HG02870 (cell line): ENCODE measurements at regions not wholly inside any gene's neighbourhood (a gene's known extent, or its start where the extent isn't known, plus 50 kb on each side); places are given as distances from the start of the nearest gene placed in this dataset.
"Not testable (repeated sequence)": the region's sequence is repeated elsewhere in the genome, so short reads cannot be mapped to it uniquely, and the experiment has no call there.

Source experiments
- ATAC-seq: cut with Tn5 transposase; IDR thresholded peaks from one replicate; pipeline ENCODE4 v1.9.1; 2021; ENCODE audit warnings: mild to moderate bottlenecking, moderate library complexity; ENCODE audit not compliant: unreplicated experiment

- ATAC-seq: not testable (repeated sequence)
Observed at GRCh38 chr4:3380336-3380735, 61.4 kb upstream of the HGFAC start.

- not testable (repeated sequence) for ATAC-seq
Observed at GRCh38 chr4:3381208-3381607, 60.6 kb upstream of the HGFAC start.

GRCh38 chr4:3382251-3382650 is 59.5 kb upstream of the HGFAC start:
- ATAC-seq: no peak

- ATAC-seq: no peak
Observed at GRCh38 chr4:3384391-3384770, 57.4 kb upstream of the HGFAC start.

GRCh38 chr4:3384771-3385710 is 56.7 kb upstream of the HGFAC start:
- ATAC-seq: no peak

GRCh38 chr4:3385711-3386420 is 55.9 kb upstream of the HGFAC start:
- no peak for ATAC-seq

DNA sequence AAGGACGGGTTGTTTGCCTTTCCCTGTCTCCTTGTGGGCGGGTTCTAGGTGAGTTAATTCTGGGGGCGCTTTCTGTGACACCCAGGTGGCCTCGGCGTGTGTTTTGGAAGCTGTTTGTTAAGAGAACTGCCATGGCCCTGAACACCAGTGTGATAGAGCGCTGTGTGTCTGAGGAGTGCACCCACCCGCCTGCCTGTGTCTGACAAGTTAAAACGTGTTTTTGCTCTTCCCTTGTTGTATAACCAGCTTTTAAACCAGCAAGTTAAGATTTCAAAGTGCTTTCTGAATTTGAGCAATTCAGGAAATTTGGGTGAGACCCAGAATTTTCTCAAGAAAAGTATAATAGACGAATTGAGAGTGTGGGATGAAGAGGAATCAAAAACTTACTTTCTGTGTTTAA is 55.2 kb upstream of the HGFAC start:
- no peak for ATAC-seq

DNA sequence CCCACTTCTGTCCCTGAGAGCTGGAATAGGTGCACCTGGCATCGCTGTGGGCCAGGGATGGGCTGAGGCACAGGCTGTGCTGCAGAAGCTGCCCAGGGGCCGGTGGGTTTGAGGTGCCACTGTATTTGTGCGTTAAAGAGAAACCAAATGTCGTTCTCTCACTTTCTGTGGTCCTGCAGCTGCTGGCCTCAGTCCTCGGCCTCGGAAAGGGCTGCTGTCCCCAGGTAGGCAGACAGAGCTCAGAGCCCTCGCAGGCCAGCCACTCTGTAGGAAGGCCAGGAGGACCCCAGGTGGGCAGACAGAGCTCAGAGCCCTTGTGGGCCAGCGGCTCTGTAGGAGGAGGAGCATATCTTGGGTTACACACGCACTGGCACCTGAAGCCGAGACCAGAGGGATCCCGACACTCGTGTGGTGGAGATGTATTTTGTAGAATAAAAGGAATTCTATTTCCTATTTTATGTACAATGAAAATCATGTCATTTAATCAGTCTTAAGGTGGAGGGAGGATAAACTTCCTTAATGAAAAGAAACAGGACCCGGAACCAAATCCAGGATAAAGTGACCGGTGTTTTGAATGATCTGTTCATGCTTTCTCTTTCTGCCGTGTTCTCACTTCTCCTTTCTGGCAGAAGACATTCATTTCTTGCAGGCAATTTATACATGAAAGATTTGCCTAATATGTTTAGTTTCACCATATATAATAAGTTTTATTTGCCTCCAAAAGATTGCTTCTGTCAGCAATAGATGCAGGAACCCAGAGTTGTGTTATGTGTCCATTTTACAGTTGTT is 54.4 kb upstream of the HGFAC start:
- ATAC-seq: peak; percentile 40

- peak; percentile 32 for ATAC-seq
Observed at GRCh38 chr4:3387943-3388361, 53.8 kb upstream of the HGFAC start.

- ATAC-seq: peak; percentile 48
Observed at GRCh38 chr4:3388471-3389232, 53.1 kb upstream of the HGFAC start.

GRCh38 chr4:3389233-3390215 is 52.2 kb upstream of the HGFAC start:
- no peak for ATAC-seq

GRCh38 chr4:3390288-3390811 is 51.4 kb upstream of the HGFAC start:
- ATAC-seq: no peak

GRCh38 chr4:3391422-3391821 is 50.3 kb upstream of the HGFAC start:
- ATAC-seq: no peak
